ENCODE measurements at regions not wholly inside any gene's neighbourhood (a gene's known extent, or its start where the extent isn't known, plus 50 kb on each side); places are given as distances from the start of the nearest gene placed in this dataset.

DNA sequence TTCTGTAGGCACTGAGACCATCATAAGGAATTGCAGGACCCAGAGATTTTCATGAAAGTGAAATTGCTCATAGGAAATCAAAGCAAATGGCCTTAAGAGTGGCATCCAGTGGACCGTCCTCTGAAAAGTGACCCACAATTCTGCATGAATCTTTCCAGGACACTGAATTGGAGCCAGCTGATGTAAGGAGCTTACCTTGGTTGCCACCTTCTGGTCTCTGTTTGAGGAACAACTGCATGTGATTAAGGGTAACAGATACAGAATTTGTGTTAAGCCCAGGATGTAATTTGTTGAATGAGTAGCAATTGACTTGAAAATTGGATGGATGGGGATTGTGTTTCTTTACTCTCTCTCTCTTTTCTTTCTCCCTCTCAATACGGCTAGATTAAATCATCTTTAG lies 49.9 kb upstream of the GAS1 start:
- DNase-seq (ENCODE audit: low read depth), result no peak
- in situ Hi-C loops (cut with HindIII; ENCODE audit: low sequenced_read_pairs), result no loop called here
- TF ChIP-seq, protein P1, sequence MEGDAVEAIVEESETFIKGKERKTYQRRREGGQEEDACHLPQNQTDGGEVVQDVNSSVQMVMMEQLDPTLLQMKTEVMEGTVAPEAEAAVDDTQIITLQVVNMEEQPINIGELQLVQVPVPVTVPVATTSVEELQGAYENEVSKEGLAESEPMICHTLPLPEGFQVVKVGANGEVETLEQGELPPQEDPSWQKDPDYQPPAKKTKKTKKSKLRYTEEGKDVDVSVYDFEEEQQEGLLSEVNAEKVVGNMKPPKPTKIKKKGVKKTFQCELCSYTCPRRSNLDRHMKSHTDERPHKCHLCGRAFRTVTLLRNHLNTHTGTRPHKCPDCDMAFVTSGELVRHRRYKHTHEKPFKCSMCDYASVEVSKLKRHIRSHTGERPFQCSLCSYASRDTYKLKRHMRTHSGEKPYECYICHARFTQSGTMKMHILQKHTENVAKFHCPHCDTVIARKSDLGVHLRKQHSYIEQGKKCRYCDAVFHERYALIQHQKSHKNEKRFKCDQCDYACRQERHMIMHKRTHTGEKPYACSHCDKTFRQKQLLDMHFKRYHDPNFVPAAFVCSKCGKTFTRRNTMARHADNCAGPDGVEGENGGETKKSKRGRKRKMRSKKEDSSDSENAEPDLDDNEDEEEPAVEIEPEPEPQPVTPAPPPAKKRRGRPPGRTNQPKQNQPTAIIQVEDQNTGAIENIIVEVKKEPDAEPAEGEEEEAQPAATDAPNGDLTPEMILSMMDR (IDR thresholded peaks at IDR 0.05; ENCODE audit: low read depth, low read length, missing control alignments), result peak; percentile 27
- no peak overlapping the region for H3K4me3 ChIP-seq (ENCODE audit: low read depth, low read length)

GRCh38 chr9:86997951-86998350 lies 50.6 kb upstream of the GAS1 start:
- H3K4me3 ChIP-seq (ENCODE audit: low read depth, low read length), result no peak overlapping the region
- TF ChIP-seq, protein P1 (IDR thresholded peaks at IDR 0.05; ENCODE audit: low read depth, low read length, missing control alignments), result no peak
- DNase-seq (ENCODE audit: low read depth), result no peak
- in situ Hi-C loops (cut with HindIII; ENCODE audit: low sequenced_read_pairs), result no loop called here

- no peak for DNase-seq (ENCODE audit: low read depth)
- in situ Hi-C loops (cut with HindIII; ENCODE audit: low sequenced_read_pairs), result no loop called here
- TF ChIP-seq, protein P1 (IDR thresholded peaks at IDR 0.05; ENCODE audit: low read depth, low read length, missing control alignments), result no peak
- H3K4me3 ChIP-seq (ENCODE audit: low read depth, low read length), result no peak overlapping the region
Observed at GRCh38 chr9:87002517-87002916, 55.2 kb upstream of the GAS1 start.

GRCh38 chr9:87004016-87004415 lies 56.7 kb upstream of the GAS1 start:
- in situ Hi-C loops (cut with HindIII; ENCODE audit: low sequenced_read_pairs), result no loop called here
- DNase-seq (ENCODE audit: low read depth), result no peak
- H3K4me3 ChIP-seq (ENCODE audit: low read depth, low read length), result no peak overlapping the region
- TF ChIP-seq, protein P1 (IDR thresholded peaks at IDR 0.05; ENCODE audit: low read depth, low read length, missing control alignments), result no peak

- no peak for DNase-seq (ENCODE audit: low read depth)
- no peak overlapping the region for H3K4me3 ChIP-seq (ENCODE audit: low read depth, low read length)
- TF ChIP-seq, protein P1 (IDR thresholded peaks at IDR 0.05; ENCODE audit: low read depth, low read length, missing control alignments), result no peak
- in situ Hi-C loops (cut with HindIII; ENCODE audit: low sequenced_read_pairs), result no loop called here
Observed at GRCh38 chr9:87006956-87007355, 59.6 kb upstream of the GAS1 start.

DNA sequence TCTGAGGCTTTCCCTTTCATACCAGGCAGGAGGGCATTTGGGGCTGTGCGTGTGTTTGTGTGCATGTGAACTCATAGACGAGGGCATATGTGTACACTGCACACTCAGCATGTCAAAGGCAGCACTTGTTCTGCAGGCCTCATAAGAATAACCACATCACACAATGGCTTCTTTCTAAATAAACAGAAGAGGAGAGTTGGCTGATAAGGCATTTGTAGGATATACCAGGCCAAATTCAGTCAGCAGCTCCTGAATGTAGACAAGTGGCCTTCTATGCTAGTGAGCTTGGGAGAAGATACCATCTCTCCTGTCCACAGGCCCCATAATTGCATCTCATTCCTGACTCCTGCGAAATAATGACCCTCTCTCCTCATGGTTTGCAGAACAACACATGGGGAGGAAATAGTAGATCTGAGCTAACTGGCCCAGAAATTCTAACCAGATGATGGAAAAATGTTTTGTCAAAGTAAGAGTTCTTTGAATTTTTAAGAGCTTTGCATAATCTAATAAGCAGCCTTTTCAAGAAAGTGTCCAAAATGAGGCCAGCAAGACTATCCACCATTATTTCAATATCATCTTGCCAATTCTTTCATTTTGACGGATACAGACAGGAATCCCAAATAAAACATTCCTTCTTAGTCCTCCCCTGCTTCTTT lies 60.5 kb upstream of the GAS1 start:
- in situ Hi-C loops (cut with HindIII; ENCODE audit: low sequenced_read_pairs), result no loop called here
- H3K4me3 ChIP-seq (ENCODE audit: low read depth, low read length), result no peak overlapping the region
- no peak for DNase-seq (ENCODE audit: low read depth)
- TF ChIP-seq, protein P1 (IDR thresholded peaks at IDR 0.05; ENCODE audit: low read depth, low read length, missing control alignments), result no peak

All from astrocyte of the cerebellum (primary cell).